ENCODE measurements at regions not wholly inside any gene's neighbourhood (a gene's known extent, or its start where the extent isn't known, plus 50 kb on each side); places are given as distances from the start of the nearest gene placed in this dataset.
A peak's percentile ranks its signal among the peaks of the same experiment; 100 is the strongest.

GRCh38 chr17:77451894-77452852 lies 311.4 kb downstream of the SEC14L1 start:
- peaks cover 41% of the 10 kb centered on the region for H3K4me1 ChIP-seq (ENCODE audit: insufficient read depth, low read length)
- H3K9me3 ChIP-seq (ENCODE audit: low read length), result no peaks in the 10 kb centered on the region
- H3K36me3 ChIP-seq (ENCODE audit: insufficient read depth, low read length), result peaks cover 6% of the 10 kb centered on the region
- no peak overlapping the region for H2AFZ ChIP-seq (ENCODE audit: low read depth, low read length)
- H3K4me3 ChIP-seq (ENCODE audit: low read length), result peak overlapping the region; percentile 58
- H3K27me3 ChIP-seq (ENCODE audit: insufficient read depth, low read length), result no peaks in the 10 kb centered on the region

- Histone ChIP-seq H3K4me3 (ENCODE audit: low read length) (no peak overlapping the region), H3K9me3 (ENCODE audit: low read length) (no peaks in the 10 kb centered on the region), H3K36me3 (ENCODE audit: insufficient read depth, low read length) (peaks cover 2% of the 10 kb centered on the region), H3K4me1 (ENCODE audit: insufficient read depth, low read length) (peaks cover 41% of the 10 kb centered on the region), H3K27me3 (ENCODE audit: insufficient read depth, low read length) (no peaks in the 10 kb centered on the region), H2AFZ (ENCODE audit: low read depth, low read length) (no peak overlapping the region)
Observed at GRCh38 chr17:77453613-77454241, 313.0 kb downstream of the SEC14L1 start.

- Histone ChIP-seq H3K27me3 (ENCODE audit: insufficient read depth, low read length) (no peaks in the 10 kb centered on the region), H3K4me1 (ENCODE audit: insufficient read depth, low read length) (peaks cover 40% of the 10 kb centered on the region), H2AFZ (ENCODE audit: low read depth, low read length) (no peak overlapping the region), H3K4me3 (ENCODE audit: low read length) (no peak overlapping the region), H3K36me3 (ENCODE audit: insufficient read depth, low read length) (peaks cover 2% of the 10 kb centered on the region), H3K9me3 (ENCODE audit: low read length) (no peaks in the 10 kb centered on the region)
Observed at GRCh38 chr17:77454242-77455095, 313.7 kb downstream of the SEC14L1 start.

GRCh38 chr17:77455111-77455890 lies 314.5 kb downstream of the SEC14L1 start:
- H2AFZ ChIP-seq (ENCODE audit: low read depth, low read length), result no peak overlapping the region
- peaks cover 32% of the 10 kb centered on the region for H3K4me1 ChIP-seq (ENCODE audit: insufficient read depth, low read length)
- no peak overlapping the region for H3K4me3 ChIP-seq (ENCODE audit: low read length)
- H3K9me3 ChIP-seq (ENCODE audit: low read length), result no peaks in the 10 kb centered on the region
- H3K27me3 ChIP-seq (ENCODE audit: insufficient read depth, low read length), result no peaks in the 10 kb centered on the region
- peaks cover 2% of the 10 kb centered on the region for H3K36me3 ChIP-seq (ENCODE audit: insufficient read depth, low read length)

GRCh38 chr17:77455891-77456260 lies 315.1 kb downstream of the SEC14L1 start:
- Histone ChIP-seq H3K9me3 (ENCODE audit: low read length) (no peaks in the 10 kb centered on the region), H3K4me1 (ENCODE audit: insufficient read depth, low read length) (peaks cover 27% of the 10 kb centered on the region), H2AFZ (ENCODE audit: low read depth, low read length) (no peak overlapping the region), H3K36me3 (ENCODE audit: insufficient read depth, low read length) (peaks cover 2% of the 10 kb centered on the region), H3K4me3 (ENCODE audit: low read length) (no peak overlapping the region), H3K27me3 (ENCODE audit: insufficient read depth, low read length) (no peaks in the 10 kb centered on the region)

- no peaks in the 10 kb centered on the region for H3K27me3 ChIP-seq (ENCODE audit: insufficient read depth, low read length)
- H3K36me3 ChIP-seq (ENCODE audit: insufficient read depth, low read length), result peaks cover 2% of the 10 kb centered on the region
- H3K9me3 ChIP-seq (ENCODE audit: low read length), result no peaks in the 10 kb centered on the region
- no peak overlapping the region for H3K4me3 ChIP-seq (ENCODE audit: low read length)
- H3K4me1 ChIP-seq (ENCODE audit: insufficient read depth, low read length), result peaks cover 27% of the 10 kb centered on the region
- no peak overlapping the region for H2AFZ ChIP-seq (ENCODE audit: low read depth, low read length)
Observed at GRCh38 chr17:77456271-77456950, 315.6 kb downstream of the SEC14L1 start.

GRCh38 chr17:77456951-77457548 lies 316.3 kb downstream of the SEC14L1 start:
- H3K4me1 ChIP-seq (ENCODE audit: insufficient read depth, low read length), result peaks cover 33% of the 10 kb centered on the region
- H3K27me3 ChIP-seq (ENCODE audit: insufficient read depth, low read length), result no peaks in the 10 kb centered on the region
- peaks cover 2% of the 10 kb centered on the region for H3K36me3 ChIP-seq (ENCODE audit: insufficient read depth, low read length)
- no peak overlapping the region for H2AFZ ChIP-seq (ENCODE audit: low read depth, low read length)
- no peaks in the 10 kb centered on the region for H3K9me3 ChIP-seq (ENCODE audit: low read length)
- no peak overlapping the region for H3K4me3 ChIP-seq (ENCODE audit: low read length)

- Histone ChIP-seq H3K4me3 (ENCODE audit: low read length) (no peak overlapping the region), H3K36me3 (ENCODE audit: insufficient read depth, low read length) (peaks cover 2% of the 10 kb centered on the region), H3K4me1 (ENCODE audit: insufficient read depth, low read length) (peaks cover 30% of the 10 kb centered on the region), H2AFZ (ENCODE audit: low read depth, low read length) (no peak overlapping the region), H3K27me3 (ENCODE audit: insufficient read depth, low read length) (no peaks in the 10 kb centered on the region), H3K9me3 (ENCODE audit: low read length) (no peaks in the 10 kb centered on the region)
Observed at GRCh38 chr17:77457572-77458201, 316.9 kb downstream of the SEC14L1 start.

- Histone ChIP-seq H2AFZ (ENCODE audit: low read depth, low read length) (no peak overlapping the region), H3K9me3 (ENCODE audit: low read length) (no peaks in the 10 kb centered on the region), H3K36me3 (ENCODE audit: insufficient read depth, low read length) (peaks cover 2% of the 10 kb centered on the region), H3K27me3 (ENCODE audit: insufficient read depth, low read length) (no peaks in the 10 kb centered on the region), H3K4me1 (ENCODE audit: insufficient read depth, low read length) (peaks cover 24% of the 10 kb centered on the region), H3K4me3 (ENCODE audit: low read length) (no peak overlapping the region)
Observed at GRCh38 chr17:77458202-77459017, 317.6 kb downstream of the SEC14L1 start.

- H3K9me3 ChIP-seq (ENCODE audit: low read length), result no peaks in the 10 kb centered on the region
- H3K4me3 ChIP-seq (ENCODE audit: low read length), result no peak overlapping the region
- H3K36me3 ChIP-seq (ENCODE audit: insufficient read depth, low read length), result peaks cover 2% of the 10 kb centered on the region
- H3K27me3 ChIP-seq (ENCODE audit: insufficient read depth, low read length), result no peaks in the 10 kb centered on the region
- peaks cover 17% of the 10 kb centered on the region for H3K4me1 ChIP-seq (ENCODE audit: insufficient read depth, low read length)
- no peak overlapping the region for H2AFZ ChIP-seq (ENCODE audit: low read depth, low read length)
Observed at GRCh38 chr17:77459018-77459755, 318.4 kb downstream of the SEC14L1 start.

Data from neuron (in vitro differentiated cells).